A673 (cell line): ENCODE measurements at regions not wholly inside any gene's neighbourhood (a gene's known extent, or its start where the extent isn't known, plus 50 kb on each side); places are given as distances from the start of the nearest gene placed in this dataset.

Experiments
- BruUV-seq: library from RNA; stranded (reverse); fragments of 400-500 nt; replicated peaks from 2 replicates; lab custom pipeline; 2021; lab: Mats Ljungman, UMichigan
- CTCF ChIA-PET: fragments of 300-600 bp; sonication (Branson Sonifier 250); formaldehyde crosslinking; loops from one replicate; lab custom pipeline; 2022; ENCODE audit warnings: antibody characterized with exemption; lab: Charles Lee
- POLR2A ChIA-PET: fragments of 300-600 bp; sonication (Branson Sonifier 250); formaldehyde crosslinking; loops from one replicate; lab custom pipeline; 2022; ENCODE audit warnings: antibody characterized with exemption; ENCODE audit not compliant: low non-redundant PET; lab: Charles Lee
- DNase-seq: peaks from one replicate; pipeline ENCODE4 v3.0.0-alpha.2; 2015; ENCODE audit warnings: low spot score
- H3K27ac ChIP-seq: fragments of 200-600 bp; sonication (generic); 2 replicates; pipeline ENCODE4 v1.5.1; 2016; ENCODE audit warnings: mixed run types, low read depth, mild to moderate bottlenecking, mixed read lengths, antibody characterized with exemption, low read length; ENCODE audit not compliant: poor library complexity, severe bottlenecking
- H3K27me3 ChIP-seq: fragments of 200-600 bp; sonication (generic); replicated peaks from 2 replicates; pipeline ENCODE4 v1.6.1; 2017; ENCODE audit warnings: mixed run types, low read depth, mild to moderate bottlenecking, mixed read lengths, antibody characterized with exemption, low read length; ENCODE audit not compliant: insufficient read depth, poor library complexity
- H3K36me3 ChIP-seq: fragments of 200-600 bp; sonication (generic); 2 replicates; pipeline ENCODE4 v1.6.1; 2016; ENCODE audit warnings: mixed run types, mild to moderate bottlenecking, mixed read lengths, antibody characterized with exemption, low read length; ENCODE audit not compliant: insufficient read depth, poor library complexity, severe bottlenecking
- H3K4me1 ChIP-seq: fragments of 200-600 bp; sonication (generic); 2 replicates; pipeline ENCODE4 v1.6.1; 2017; ENCODE audit warnings: mixed run types, mild to moderate bottlenecking, mixed read lengths, antibody characterized with exemption, low read length; ENCODE audit not compliant: insufficient read depth, poor library complexity, severe bottlenecking
- H3K4me3 ChIP-seq: fragments of 200-600 bp; sonication (generic); 2 replicates; pipeline ENCODE4 v1.5.1; 2016; ENCODE audit warnings: low read depth, mixed run types, mild to moderate bottlenecking, mixed read lengths, low read length; ENCODE audit not compliant: poor library complexity, severe bottlenecking
- H3K9me3 ChIP-seq: fragments of 200-600 bp; sonication (generic); 2 replicates; pipeline ENCODE4 v1.6.1; 2016; ENCODE audit warnings: mixed run types, low read depth, mild to moderate bottlenecking, mixed read lengths, antibody characterized with exemption, low read length; ENCODE audit not compliant: poor library complexity, severe bottlenecking
- EZH2 ChIP-seq: fragments of 200-600 bp; sonication (generic); IDR thresholded peaks from 2 replicates; pipeline ENCODE4 v1.6.1; 2017; ENCODE audit warnings: borderline replicate concordance, low read depth, mild to moderate bottlenecking, mixed read lengths, antibody characterized with exemption, low read length; ENCODE audit not compliant: poor library complexity, severe bottlenecking
- intact Hi-C: fragments of 100-400 bp; cut with micrococcal nuclease; formaldehyde crosslinking; loops from one replicate; pipeline ENCODE4 v1.10.0; 2022; ENCODE audit not compliant: unreplicated experiment
- TF ChIP-seq, protein P1 (sequence below): fragments of 300-800, 200-600 bp; sonication (generic); conservative IDR thresholded peaks from 2 replicates; pipeline ENCODE4 v1.5.1; 2017; ENCODE audit warnings: low read depth, mild to moderate bottlenecking, antibody characterized with exemption, low read length, moderate library complexity, mixed read lengths

- intact Hi-C loops = no loop called here
- BruUV-seq = no TSS peak
- no peak for TF ChIP-seq EZH2
- TF ChIP-seq, protein P1, sequence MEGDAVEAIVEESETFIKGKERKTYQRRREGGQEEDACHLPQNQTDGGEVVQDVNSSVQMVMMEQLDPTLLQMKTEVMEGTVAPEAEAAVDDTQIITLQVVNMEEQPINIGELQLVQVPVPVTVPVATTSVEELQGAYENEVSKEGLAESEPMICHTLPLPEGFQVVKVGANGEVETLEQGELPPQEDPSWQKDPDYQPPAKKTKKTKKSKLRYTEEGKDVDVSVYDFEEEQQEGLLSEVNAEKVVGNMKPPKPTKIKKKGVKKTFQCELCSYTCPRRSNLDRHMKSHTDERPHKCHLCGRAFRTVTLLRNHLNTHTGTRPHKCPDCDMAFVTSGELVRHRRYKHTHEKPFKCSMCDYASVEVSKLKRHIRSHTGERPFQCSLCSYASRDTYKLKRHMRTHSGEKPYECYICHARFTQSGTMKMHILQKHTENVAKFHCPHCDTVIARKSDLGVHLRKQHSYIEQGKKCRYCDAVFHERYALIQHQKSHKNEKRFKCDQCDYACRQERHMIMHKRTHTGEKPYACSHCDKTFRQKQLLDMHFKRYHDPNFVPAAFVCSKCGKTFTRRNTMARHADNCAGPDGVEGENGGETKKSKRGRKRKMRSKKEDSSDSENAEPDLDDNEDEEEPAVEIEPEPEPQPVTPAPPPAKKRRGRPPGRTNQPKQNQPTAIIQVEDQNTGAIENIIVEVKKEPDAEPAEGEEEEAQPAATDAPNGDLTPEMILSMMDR = no peak
- no peaks in the 10 kb centered on the region for H3K4me1 ChIP-seq
- ChIA-PET POLR2A (no interaction called here), CTCF (no interaction called here)
- no peak overlapping the region for H3K27ac ChIP-seq
- no peak overlapping the region for H3K4me3 ChIP-seq
- no peaks in the 10 kb centered on the region for H3K36me3 ChIP-seq
- DNase-seq = no peak
- no peaks in the 10 kb centered on the region for H3K27me3 ChIP-seq
- H3K9me3 ChIP-seq = no peaks in the 10 kb centered on the region
Observed at GRCh38 chrX:112137276-112137675, 54.7 kb upstream of the TRPC5 start.
